Adrenal gland (tissue), 5 donors: ENCODE measurements at regions not wholly inside any gene's neighbourhood (a gene's known extent, or its start where the extent isn't known, plus 50 kb on each side); places are given as distances from the start of the nearest gene placed in this dataset.

Source experiments
- CTCF ChIP-seq, 6 experiments: fragments of 450-650 bp in 4 of 6; fragments of 200-600 bp in 2 of 6; sonication (generic) in 1 of 6; IDR thresholded peaks; 1 replicate in 5 of 6; 2 replicates in 1 of 6; pipeline versions ENCODE4 v1.5.1 to v1.8.0; 2016 to 2021; ENCODE audit warnings: antibody characterized with exemption in 6 of 6, mild to moderate bottlenecking in 2 of 6, moderate library complexity in 1 of 6
- POLR2A ChIP-seq, 2 donors: fragments of 450-650 bp; IDR thresholded peaks; one replicate each; pipeline ENCODE4 v1.6.1; 2017; ENCODE audit warnings: antibody characterized with exemption in 2 of 2, mild to moderate bottlenecking in 2 of 2, moderate library complexity in 1 of 2
- donor health status: DM: no; HTN: no; CAD: no.

GRCh38 chr2:21644266-21644665 lies 520.5 kb downstream of the TDRD15 start:
- TF ChIP-seq POLR2A (IDR thresholded peaks at IDR 0.05) (no peak), CTCF (IDR thresholded peaks at IDR 0.05) (no peak)
